Ishikawa (cell line): ENCODE measurements at regions not wholly inside any gene's neighbourhood (a gene's known extent, or its start where the extent isn't known, plus 50 kb on each side); places are given as distances from the start of the nearest gene placed in this dataset.

Experiments
- CEBPB ChIP-seq: IDR thresholded peaks from 2 replicates; pipeline ENCODE4 v1.6.1; 2012
- CREB1 ChIP-seq: IDR thresholded peaks from 2 replicates; pipeline ENCODE4 v1.6.1; 2012; ENCODE audit warnings: low read depth
- EGR1 ChIP-seq: IDR thresholded peaks from 2 replicates; pipeline ENCODE4 v1.6.1; 2012
- EP300 ChIP-seq: IDR thresholded peaks from 2 replicates; pipeline ENCODE4 v1.6.1; 2012; ENCODE audit warnings: borderline replicate concordance
- FOXM1 ChIP-seq: IDR thresholded peaks from 2 replicates; pipeline ENCODE4 v1.6.1; 2012; ENCODE audit warnings: low read depth, borderline replicate concordance
- MAX ChIP-seq: IDR thresholded peaks from 2 replicates; pipeline ENCODE4 v1.6.1; 2012
- NFIC ChIP-seq: IDR thresholded peaks from 2 replicates; pipeline ENCODE4 v1.6.1; 2012
- RAD21 ChIP-seq: IDR thresholded peaks from 2 replicates; pipeline ENCODE4 v1.6.1; 2012; ENCODE audit warnings: low read depth
- TAF1 ChIP-seq: IDR thresholded peaks from 2 replicates; pipeline ENCODE4 v1.6.1; 2012; ENCODE audit warnings: low read depth, mild to moderate bottlenecking
- TCF12 ChIP-seq: IDR thresholded peaks from 2 replicates; pipeline ENCODE4 v1.6.1; 2012; ENCODE audit warnings: low read depth
- USF1 ChIP-seq: IDR thresholded peaks from 2 replicates; pipeline ENCODE4 v1.6.1; 2012
- YY1 ChIP-seq: IDR thresholded peaks from 2 replicates; pipeline ENCODE4 v1.6.1; 2012; ENCODE audit warnings: low read depth
- ZBTB7A ChIP-seq: IDR thresholded peaks from 2 replicates; pipeline ENCODE4 v1.6.1; 2012; ENCODE audit warnings: low read depth
- TF ChIP-seq, protein P1 (sequence below): IDR thresholded peaks from 2 replicates; pipeline ENCODE4 v1.6.1; 2012; ENCODE audit warnings: low read depth, mild to moderate bottlenecking

GRCh38 chr7:96452146-96452545 lies 130.2 kb upstream of the SLC25A13 start:
- TF ChIP-seq CEBPB (no peak), FOXM1 (no peak), TAF1 (no peak), USF1 (no peak), NFIC (no peak), TCF12 (no peak), CREB1 (no peak), MAX (no peak), YY1 (no peak)

DNA sequence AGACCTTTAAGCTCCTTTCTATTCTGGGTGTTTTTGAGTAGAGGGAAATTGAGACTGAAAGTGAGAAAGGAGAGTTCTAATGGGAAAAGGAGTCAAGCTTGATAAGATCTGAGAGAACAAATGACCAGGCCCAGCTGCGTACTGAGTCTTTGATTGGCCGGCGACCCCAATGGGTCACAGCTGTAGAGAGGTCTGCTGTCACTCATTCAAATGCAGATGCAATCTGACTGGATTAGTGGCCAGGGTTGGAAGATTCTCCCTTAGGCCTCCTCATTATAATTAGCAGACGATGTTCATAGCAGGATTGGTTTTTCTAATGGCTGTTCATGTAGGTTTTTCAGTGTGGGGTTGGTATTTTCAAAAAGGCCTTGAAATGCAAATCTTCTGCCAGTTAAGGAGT lies 127.2 kb upstream of the SLC25A13 start:
- TF ChIP-seq USF1 = no peak
- no peak for TF ChIP-seq MAX
- no peak for TF ChIP-seq ZBTB7A
- TF ChIP-seq RAD21 = no peak
- TF ChIP-seq TCF12 = no peak
- TF ChIP-seq EP300 = no peak
- TF ChIP-seq NFIC = no peak
- no peak for TF ChIP-seq EGR1
- TF ChIP-seq FOXM1 = no peak
- no peak for TF ChIP-seq CEBPB
- TF ChIP-seq, protein P1, sequence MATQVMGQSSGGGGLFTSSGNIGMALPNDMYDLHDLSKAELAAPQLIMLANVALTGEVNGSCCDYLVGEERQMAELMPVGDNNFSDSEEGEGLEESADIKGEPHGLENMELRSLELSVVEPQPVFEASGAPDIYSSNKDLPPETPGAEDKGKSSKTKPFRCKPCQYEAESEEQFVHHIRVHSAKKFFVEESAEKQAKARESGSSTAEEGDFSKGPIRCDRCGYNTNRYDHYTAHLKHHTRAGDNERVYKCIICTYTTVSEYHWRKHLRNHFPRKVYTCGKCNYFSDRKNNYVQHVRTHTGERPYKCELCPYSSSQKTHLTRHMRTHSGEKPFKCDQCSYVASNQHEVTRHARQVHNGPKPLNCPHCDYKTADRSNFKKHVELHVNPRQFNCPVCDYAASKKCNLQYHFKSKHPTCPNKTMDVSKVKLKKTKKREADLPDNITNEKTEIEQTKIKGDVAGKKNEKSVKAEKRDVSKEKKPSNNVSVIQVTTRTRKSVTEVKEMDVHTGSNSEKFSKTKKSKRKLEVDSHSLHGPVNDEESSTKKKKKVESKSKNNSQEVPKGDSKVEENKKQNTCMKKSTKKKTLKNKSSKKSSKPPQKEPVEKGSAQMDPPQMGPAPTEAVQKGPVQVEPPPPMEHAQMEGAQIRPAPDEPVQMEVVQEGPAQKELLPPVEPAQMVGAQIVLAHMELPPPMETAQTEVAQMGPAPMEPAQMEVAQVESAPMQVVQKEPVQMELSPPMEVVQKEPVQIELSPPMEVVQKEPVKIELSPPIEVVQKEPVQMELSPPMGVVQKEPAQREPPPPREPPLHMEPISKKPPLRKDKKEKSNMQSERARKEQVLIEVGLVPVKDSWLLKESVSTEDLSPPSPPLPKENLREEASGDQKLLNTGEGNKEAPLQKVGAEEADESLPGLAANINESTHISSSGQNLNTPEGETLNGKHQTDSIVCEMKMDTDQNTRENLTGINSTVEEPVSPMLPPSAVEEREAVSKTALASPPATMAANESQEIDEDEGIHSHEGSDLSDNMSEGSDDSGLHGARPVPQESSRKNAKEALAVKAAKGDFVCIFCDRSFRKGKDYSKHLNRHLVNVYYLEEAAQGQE = no peak

GRCh38 chr7:96447109-96447645 lies 125.3 kb upstream of the SLC25A13 start:
- TF ChIP-seq TAF1 (no peak), MAX (no peak), YY1 (no peak), ZBTB7A (no peak), EGR1 (no peak)
- TF ChIP-seq, protein P1 = no peak

DNA sequence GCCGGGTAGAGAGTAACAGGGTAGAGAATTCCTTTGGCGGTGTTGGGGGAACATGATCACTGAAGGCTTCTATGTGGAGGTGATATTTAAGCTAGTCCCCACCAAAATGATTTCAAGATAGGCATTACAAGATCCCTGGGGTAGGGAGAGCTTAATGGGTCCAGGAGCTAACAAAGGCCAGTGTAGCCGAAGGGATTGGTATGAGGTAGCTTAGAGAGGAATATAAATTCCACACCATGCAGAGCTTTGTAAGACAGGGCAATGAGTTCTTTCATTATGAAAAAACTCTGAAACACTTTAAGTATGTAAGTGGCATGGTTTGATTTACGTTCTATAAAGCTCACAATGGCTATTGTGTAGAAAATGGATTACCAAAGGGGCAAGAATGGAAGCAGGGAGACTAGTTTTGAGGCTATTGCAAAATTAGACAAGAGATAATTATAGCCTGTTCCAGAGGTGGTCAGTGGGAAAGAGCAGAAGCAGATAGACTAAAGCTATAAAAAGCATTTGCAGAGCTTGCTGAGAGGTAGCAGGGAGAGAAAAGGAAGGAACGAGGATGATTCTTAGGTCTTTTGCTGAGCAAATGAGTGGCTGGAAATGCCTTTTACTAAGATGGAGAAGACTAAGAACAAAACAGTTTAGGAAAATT lies 119.7 kb upstream of the SLC25A13 start:
- no peak for TF ChIP-seq TAF1
- no peak for TF ChIP-seq EGR1
- TF ChIP-seq NFIC = no peak
- TF ChIP-seq, protein P1 = no peak
- TF ChIP-seq EP300 = no peak

DNA sequence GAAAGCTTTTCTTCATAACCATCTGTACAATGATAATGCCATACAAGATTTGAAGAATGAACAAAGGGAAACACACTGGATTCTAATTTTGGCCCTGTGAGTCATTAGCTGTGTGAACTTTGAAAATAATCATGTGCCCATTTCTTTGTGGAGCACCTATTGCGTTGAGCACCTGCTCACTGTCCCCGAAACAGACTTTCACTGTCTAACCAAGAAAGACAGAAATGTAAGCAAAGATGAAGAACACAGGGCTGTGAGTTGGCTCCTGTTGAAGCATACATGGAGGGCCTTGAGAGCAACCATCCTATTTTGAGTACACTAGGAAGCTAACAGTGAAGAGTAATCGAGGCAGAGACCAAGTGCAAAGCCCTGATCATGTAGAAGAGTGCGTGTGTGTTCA lies 118.4 kb upstream of the SLC25A13 start:
- TF ChIP-seq YY1 (no peak), NFIC (no peak), EP300 (no peak), TCF12 (no peak)
